ENCODE measurements at regions not wholly inside any gene's neighbourhood (a gene's known extent, or its start where the extent isn't known, plus 50 kb on each side); places are given as distances from the start of the nearest gene placed in this dataset.
"Not testable (repeated sequence)": the region's sequence is repeated elsewhere in the genome, so short reads cannot be mapped to it uniquely, and the experiment has no call there.

- no peak for DNase-seq (ENCODE audit: low spot score)
These were observed 58.7 kb downstream of the EDN1 start for GRCh38 chr6:12348530-12349511.

GRCh38 chr6:12350644-12351170 is 60.5 kb downstream of the EDN1 start:
- no peak for DNase-seq (ENCODE audit: low spot score)

GRCh38 chr6:12351672-12352071 is 61.5 kb downstream of the EDN1 start:
- no peak for DNase-seq (ENCODE audit: low spot score)

- DNase-seq (ENCODE audit: low spot score): no peak
These were observed 63.6 kb downstream of the EDN1 start for GRCh38 chr6:12353731-12354130.

GRCh38 chr6:12354499-12354898 is 64.3 kb downstream of the EDN1 start:
- DNase-seq (ENCODE audit: low spot score): no peak

GRCh38 chr6:12355354-12355753 is 65.2 kb downstream of the EDN1 start:
- no peak for DNase-seq (ENCODE audit: low spot score)

- no peak for DNase-seq (ENCODE audit: low spot score)
These were observed 66.3 kb downstream of the EDN1 start for GRCh38 chr6:12356431-12356830.

GRCh38 chr6:12356983-12357972 is 67.1 kb downstream of the EDN1 start:
- no peak for DNase-seq (ENCODE audit: low spot score)

- DNase-seq (ENCODE audit: low spot score): no peak
These were observed 68.9 kb downstream of the EDN1 start for GRCh38 chr6:12359036-12359435.

GRCh38 chr6:12361042-12361765 is 71.0 kb downstream of the EDN1 start:
- no peak for DNase-seq (ENCODE audit: low spot score)

- DNase-seq (ENCODE audit: low spot score): not testable (repeated sequence)
These were observed 73.1 kb downstream of the EDN1 start for GRCh38 chr6:12363277-12363650.

GRCh38 chr6:12363651-12364381 is 73.7 kb downstream of the EDN1 start:
- no peak for DNase-seq (ENCODE audit: low spot score)

- no peak for DNase-seq (ENCODE audit: low spot score)
These were observed 74.5 kb downstream of the EDN1 start for GRCh38 chr6:12364621-12365020.

GRCh38 chr6:12366731-12367130 is 76.6 kb downstream of the EDN1 start:
- no peak for DNase-seq (ENCODE audit: low spot score)

GRCh38 chr6:12367412-12367811 is 77.3 kb downstream of the EDN1 start:
- DNase-seq (ENCODE audit: low spot score): no peak

- no peak for DNase-seq (ENCODE audit: low spot score)
These were observed 79.2 kb downstream of the EDN1 start for GRCh38 chr6:12369355-12369754.

GRCh38 chr6:12369781-12370262 is 79.7 kb downstream of the EDN1 start:
- no peak for DNase-seq (ENCODE audit: low spot score)

- no peak for DNase-seq (ENCODE audit: low spot score)
These were observed 81.0 kb downstream of the EDN1 start for GRCh38 chr6:12371151-12371550.

- DNase-seq (ENCODE audit: low spot score): no peak
These were observed 81.5 kb downstream of the EDN1 start for GRCh38 chr6:12371641-12372146.

- DNase-seq (ENCODE audit: low spot score): no peak
These were observed 89.0 kb downstream of the EDN1 start for GRCh38 chr6:12379181-12379580.

- DNase-seq (ENCODE audit: low spot score): no peak
These were observed 91.4 kb downstream of the EDN1 start for GRCh38 chr6:12381587-12381986.
